ENCODE measurements at regions not wholly inside any gene's neighbourhood (a gene's known extent, or its start where the extent isn't known, plus 50 kb on each side); places are given as distances from the start of the nearest gene placed in this dataset.

GRCh38 chr7:125504848-125505247, 575.2 kb upstream of the POT1 start:
- Histone ChIP-seq H3K4me1 (ENCODE audit: insufficient read depth) (no peaks in the 10 kb centered on the region), H4K20me1 (ENCODE audit: insufficient read depth, poor library complexity, severe bottlenecking) (no peaks in the 10 kb centered on the region), H3K79me2 (no peaks in the 10 kb centered on the region), H3K9me3 (ENCODE audit: low read depth) (no peaks in the 10 kb centered on the region), H3K4me3 (no peak overlapping the region), H3K36me3 (replicated peaks; ENCODE audit: insufficient read depth, low read depth) (no peaks in the 10 kb centered on the region), H3K27me3 (no peaks in the 10 kb centered on the region), H3K27ac (no peak overlapping the region), H2AFZ (no peak overlapping the region), H3K4me2 (no peak overlapping the region), H3K9me2 (replicated peaks; ENCODE audit: insufficient read depth) (no peaks in the 10 kb centered on the region)
- TF ChIP-seq EZH2 (IDR thresholded peaks at IDR 0.05; ENCODE audit: borderline replicate concordance) (no peak), CTCF (IDR thresholded peaks at IDR 0.05; ENCODE audit: poor library complexity) (no peak), EZH2phosphoT487 (IDR thresholded peaks at IDR 0.05; ENCODE audit: low read depth, severe bottlenecking, unreplicated experiment) (no peak)
- no peak for DNase-seq (ENCODE audit: low spot score)
- WGBS (ENCODE audit: low lambda C conversion rate, missing lambda C conversion rate): 96% methylated on average over 2 of the region's 2 CpGs

- no peak for TF ChIP-seq EZH2phosphoT487 (IDR thresholded peaks at IDR 0.05; ENCODE audit: low read depth, severe bottlenecking, unreplicated experiment)
- no peak for TF ChIP-seq CTCF (IDR thresholded peaks at IDR 0.05; ENCODE audit: poor library complexity)
- Histone ChIP-seq H2AFZ (no peak overlapping the region), H3K4me1 (ENCODE audit: insufficient read depth) (no peaks in the 10 kb centered on the region), H3K4me2 (no peak overlapping the region), H4K20me1 (ENCODE audit: insufficient read depth, poor library complexity, severe bottlenecking) (no peaks in the 10 kb centered on the region), H3K79me2 (no peaks in the 10 kb centered on the region), H3K4me3 (no peak overlapping the region), H3K27me3 (no peaks in the 10 kb centered on the region), H3K9me3 (ENCODE audit: low read depth) (no peaks in the 10 kb centered on the region), H3K9me2 (replicated peaks; ENCODE audit: insufficient read depth) (no peaks in the 10 kb centered on the region), H3K36me3 (replicated peaks; ENCODE audit: insufficient read depth, low read depth) (no peaks in the 10 kb centered on the region), H3K27ac (no peak overlapping the region)
- 70% methylated on average over 1 of the region's 1 CpG for WGBS (ENCODE audit: low lambda C conversion rate, missing lambda C conversion rate)
- DNase-seq (ENCODE audit: low spot score): no peak
These were observed 566.4 kb upstream of the POT1 start for GRCh38 chr7:125495997-125496396.

- Histone ChIP-seq H3K9me3 (ENCODE audit: low read depth) (no peaks in the 10 kb centered on the region), H3K4me2 (no peak overlapping the region), H3K9me2 (replicated peaks; ENCODE audit: insufficient read depth) (no peaks in the 10 kb centered on the region), H3K27ac (no peak overlapping the region), H4K20me1 (ENCODE audit: insufficient read depth, poor library complexity, severe bottlenecking) (no peaks in the 10 kb centered on the region), H2AFZ (no peak overlapping the region), H3K4me1 (ENCODE audit: insufficient read depth) (no peaks in the 10 kb centered on the region), H3K4me3 (no peak overlapping the region), H3K36me3 (replicated peaks; ENCODE audit: insufficient read depth, low read depth) (no peaks in the 10 kb centered on the region), H3K79me2 (no peaks in the 10 kb centered on the region), H3K27me3 (no peaks in the 10 kb centered on the region)
- TF ChIP-seq EZH2phosphoT487 (IDR thresholded peaks at IDR 0.05; ENCODE audit: low read depth, severe bottlenecking, unreplicated experiment): no peak
- TF ChIP-seq CTCF (IDR thresholded peaks at IDR 0.05; ENCODE audit: poor library complexity): no peak
- no peak for DNase-seq (ENCODE audit: low spot score)
- WGBS (ENCODE audit: low lambda C conversion rate, missing lambda C conversion rate): 81% methylated on average over 1 of the region's 1 CpG
These were observed 562.9 kb upstream of the POT1 start for GRCh38 chr7:125492521-125492920.

- no peaks in the 10 kb centered on the region for H3K9me3 ChIP-seq (ENCODE audit: low read depth)
- no peaks in the 10 kb centered on the region for H3K79me2 ChIP-seq
- H2AFZ ChIP-seq: no peak overlapping the region
These were observed 561.5 kb upstream of the POT1 start for GRCh38 chr7:125491137-125491536.

More at GRCh38 chr7:125491137-125491536, 561.5 kb upstream of the POT1 start:
- Histone ChIP-seq H3K4me1 (ENCODE audit: insufficient read depth) (no peaks in the 10 kb centered on the region), H3K9me2 (replicated peaks; ENCODE audit: insufficient read depth) (no peaks in the 10 kb centered on the region), H3K4me3 (no peak overlapping the region), H3K27ac (no peak overlapping the region), H3K27me3 (no peaks in the 10 kb centered on the region), H3K36me3 (replicated peaks; ENCODE audit: insufficient read depth, low read depth) (no peaks in the 10 kb centered on the region), H3K4me2 (no peak overlapping the region), H4K20me1 (ENCODE audit: insufficient read depth, poor library complexity, severe bottlenecking) (no peaks in the 10 kb centered on the region)
- no peak for DNase-seq (ENCODE audit: low spot score)
- WGBS (ENCODE audit: low lambda C conversion rate, missing lambda C conversion rate): 83% methylated on average over 1 of the region's 1 CpG
- TF ChIP-seq EZH2 (IDR thresholded peaks at IDR 0.05; ENCODE audit: borderline replicate concordance) (no peak), CTCF (IDR thresholded peaks at IDR 0.05; ENCODE audit: poor library complexity) (no peak), EZH2phosphoT487 (IDR thresholded peaks at IDR 0.05; ENCODE audit: low read depth, severe bottlenecking, unreplicated experiment) (no peak)

Data from hepatocyte (in vitro differentiated cells).